HepG2 (cell line): ENCODE measurements at regions not wholly inside any gene's neighbourhood (a gene's known extent, or its start where the extent isn't known, plus 50 kb on each side); places are given as distances from the start of the nearest gene placed in this dataset.

Experiments
- ATAC-seq: fragments of 200-7000 bp; cut with Tn5 transposase; 3 replicates; pipeline ENCODE4 v1.9.1; 2020; ENCODE audit warnings: mild to moderate bottlenecking, moderate library complexity
- BruUV-seq: library from RNA; stranded (reverse); fragments of 400-500 nt; replicated peaks from 2 replicates; lab custom pipeline; 2021; lab: Mats Ljungman, UMichigan
- CTCF ChIA-PET: fragments of 300-600 bp; formaldehyde crosslinking; extraction: SDS; loops from one replicate; lab custom pipeline; 2021; ENCODE audit warnings: low total read pairs, inconsistent platforms, low intra/inter-chr PET ratio; lab: Yijun Ruan, JAX
- POLR2A ChIA-PET: fragments of 350-600 bp; sonication (Branson Sonifier 250); formaldehyde crosslinking; loops from one replicate; lab custom pipeline; 2020; ENCODE audit warnings: antibody characterized with exemption, inconsistent platforms; lab: Yijun Ruan, JAX
- DNase-seq: peaks from one replicate; pipeline ENCODE4 v3.0.0-alpha.2; 2015; ENCODE audit warnings: low spot score
- FAIRE-seq: peaks from 3 replicates; lab custom pipeline; 2011; peaks lifted over from hg19 to GRCh38; lab: Jason Lieb, UNC
- H2AFZ ChIP-seq: one replicate; pipeline ENCODE4 v1.6.1; 2011; ENCODE audit warnings: low read length, inconsistent platforms
- H3K27ac ChIP-seq: fragments of 300-600 bp; 3 replicates; pipeline ENCODE4 v1.8.0; 2011; ENCODE audit warnings: mixed run types, mild to moderate bottlenecking, mixed read lengths, low read length, inconsistent platforms; ENCODE audit not compliant: insufficient read depth; ENCODE audit errors: extremely low read length
- H3K27me3 ChIP-seq, 2 experiments: fragments of 200-600 bp in 1 of 2; 2 replicates in 1 of 2; 3 replicates in 1 of 2; pipeline versions ENCODE4 v1.6.0 to v1.8.0; 2011; ENCODE audit warnings: low read length in 2 of 2, mild to moderate bottlenecking in 2 of 2, moderate library complexity in 2 of 2, inconsistent platforms in 1 of 2; ENCODE audit not compliant: insufficient read depth in 2 of 2, control insufficient read depth in 1 of 2
- H3K36me3 ChIP-seq, 2 experiments: fragments of 200-600 bp in 1 of 2; replicated peaks in 1 of 2; 2 replicates in 1 of 2; 3 replicates in 1 of 2; pipeline versions ENCODE4 v1.5.1 to v1.8.0; 2011; ENCODE audit warnings: low read length in 2 of 2, inconsistent platforms in 1 of 2; ENCODE audit not compliant: insufficient read depth in 2 of 2, control insufficient read depth in 1 of 2
- H3K4me1 ChIP-seq: 2 replicates; pipeline ENCODE4 v1.5.1; 2012; ENCODE audit warnings: low read length, inconsistent platforms; ENCODE audit not compliant: insufficient read depth
- H3K4me2 ChIP-seq: 2 replicates; pipeline ENCODE4 v1.6.0; 2011; ENCODE audit warnings: low read depth, low read length, inconsistent platforms
- H3K4me3 ChIP-seq, 3 experiments: fragments of 200-600 bp in 1 of 3; sonication (generic), shearing (Covaris generic) in 1 of 3; replicated peaks in 1 of 3; 2 replicates each; pipeline ENCODE4 v1.5.1; 2011 to 2016; ENCODE audit warnings: low read length in 3 of 3, inconsistent platforms in 2 of 3, low read depth in 2 of 3, mild to moderate bottlenecking in 2 of 3, control low read depth in 1 of 3, mixed read lengths in 1 of 3; ENCODE audit not compliant: insufficient read depth in 1 of 3
- H3K79me2 ChIP-seq: one replicate; pipeline ENCODE4 v1.6.1; 2011; ENCODE audit warnings: low read length, inconsistent platforms; ENCODE audit not compliant: insufficient read depth
- H3K9ac ChIP-seq: 2 replicates; pipeline ENCODE4 v1.6.0; 2011; ENCODE audit warnings: mild to moderate bottlenecking, low read depth, low read length, inconsistent platforms; ENCODE audit not compliant: insufficient read depth
- H3K9me3 ChIP-seq: 2 replicates; pipeline ENCODE4 v1.5.1; 2012; ENCODE audit warnings: mild to moderate bottlenecking, low read length
- H4K20me1 ChIP-seq: 2 replicates; pipeline ENCODE4 v1.6.0; 2011; ENCODE audit warnings: inconsistent platforms, mild to moderate bottlenecking, low read length, moderate library complexity; ENCODE audit not compliant: insufficient read depth
- GABPB1 ChIP-seq: IDR thresholded peaks from 2 replicates; pipeline ENCODE4 v1.6.1; 2016; ENCODE audit warnings: mild to moderate bottlenecking, missing genetic modification reagents, moderate library complexity, missing compliant biosample characterization
- MTA3 ChIP-seq: sonication (generic); formaldehyde crosslinking; IDR thresholded peaks from 2 replicates; pipeline ENCODE4 v1.4.0; 2020; ENCODE audit warnings: missing genetic modification reagents
- NCOA5 ChIP-seq: sonication (generic); formaldehyde crosslinking; IDR thresholded peaks from 2 replicates; pipeline ENCODE4 v1.4.0; 2020; ENCODE audit warnings: missing genetic modification reagents
- NFKB2 ChIP-seq: sonication (generic); formaldehyde crosslinking; IDR thresholded peaks from 2 replicates; pipeline ENCODE4 v1.4.0; 2020; ENCODE audit warnings: missing genetic modification reagents, borderline replicate concordance
- PHF21A ChIP-seq: sonication (generic); formaldehyde crosslinking; IDR thresholded peaks from 2 replicates; pipeline ENCODE4 v1.5.0; 2020; ENCODE audit warnings: mild to moderate bottlenecking, missing genetic modification reagents
- TARDBP ChIP-seq: sonication (generic); formaldehyde crosslinking; IDR thresholded peaks from 2 replicates; pipeline ENCODE4 v1.8.0; 2022; ENCODE audit warnings: mild to moderate bottlenecking, missing genetic modification reagents
- TBX2 ChIP-seq: sonication (generic); formaldehyde crosslinking; IDR thresholded peaks from 2 replicates; pipeline ENCODE4 v1.5.0; 2020; ENCODE audit warnings: missing genetic modification reagents, mild to moderate bottlenecking, borderline replicate concordance
- TOPORS ChIP-seq: sonication (generic); formaldehyde crosslinking; IDR thresholded peaks from 2 replicates; pipeline ENCODE4 v1.8.0; 2023; ENCODE audit warnings: mild to moderate bottlenecking, missing genetic modification reagents
- ZBTB21 ChIP-seq: sonication (generic); formaldehyde crosslinking; IDR thresholded peaks from 2 replicates; pipeline ENCODE4 v1.4.0; 2020; ENCODE audit warnings: missing genetic modification reagents
- ZBTB42 ChIP-seq: sonication (generic); formaldehyde crosslinking; IDR thresholded peaks from 2 replicates; pipeline ENCODE4 v1.5.0; 2020; ENCODE audit warnings: mild to moderate bottlenecking, missing genetic modification reagents
- ZNF12 ChIP-seq: sonication (generic); formaldehyde crosslinking; IDR thresholded peaks from 2 replicates; pipeline ENCODE4 v1.5.0; 2020; ENCODE audit warnings: missing genetic modification reagents
- ZNF264 ChIP-seq: sonication (generic); formaldehyde crosslinking; IDR thresholded peaks from 2 replicates; pipeline ENCODE4 v1.4.0; 2020; ENCODE audit warnings: missing genetic modification reagents
- ZNF550 ChIP-seq: sonication (generic); formaldehyde crosslinking; IDR thresholded peaks from 2 replicates; pipeline ENCODE4 v1.4.0; 2020; ENCODE audit warnings: mild to moderate bottlenecking, missing genetic modification reagents, borderline replicate concordance
- ZNF792 ChIP-seq: IDR thresholded peaks from 2 replicates; pipeline ENCODE4 v1.6.1; 2016
- WGBS: methylation state at CpG from one replicate; pipeline ENCODE4 v1.1.6; 2017; ENCODE audit warnings: low lambda C conversion rate; 5-methylcytosine and 5-hydroxymethylcytosine counted together
- in situ Hi-C: cut with HindIII; loops from 2 replicates; pipeline ENCODE4 v1.10.0; 2017; ENCODE audit warnings: low pct_unique_long_range_greater_than_20kb; ENCODE audit not compliant: extremely low pct_ligation_motif_present
- intact Hi-C: fragments of 100-400 bp; cut with micrococcal nuclease; formaldehyde crosslinking; loops from one replicate; pipeline ENCODE4 v1.10.0; 2022; ENCODE audit not compliant: unreplicated experiment
- TF ChIP-seq, protein P1 (sequence below): sonication (generic); formaldehyde crosslinking; IDR thresholded peaks from 2 replicates; pipeline ENCODE4 v1.4.0; 2020; ENCODE audit warnings: missing genetic modification reagents, mild to moderate bottlenecking, borderline replicate concordance
- TF ChIP-seq, protein P2 (sequence below): sonication (generic); formaldehyde crosslinking; IDR thresholded peaks from 2 replicates; pipeline ENCODE4 v1.5.1; 2020; ENCODE audit warnings: missing genetic modification reagents, mild to moderate bottlenecking, borderline replicate concordance
- TF ChIP-seq, protein P3 (sequence below): sonication (generic); formaldehyde crosslinking; IDR thresholded peaks from 2 replicates; pipeline ENCODE4 v1.4.0; 2020; ENCODE audit warnings: mild to moderate bottlenecking, missing genetic modification reagents
- TF ChIP-seq, protein P4 (sequence below): sonication (generic); formaldehyde crosslinking; IDR thresholded peaks from 2 replicates; pipeline ENCODE4 v1.4.0; 2020; ENCODE audit warnings: mild to moderate bottlenecking, missing genetic modification reagents

DNA sequence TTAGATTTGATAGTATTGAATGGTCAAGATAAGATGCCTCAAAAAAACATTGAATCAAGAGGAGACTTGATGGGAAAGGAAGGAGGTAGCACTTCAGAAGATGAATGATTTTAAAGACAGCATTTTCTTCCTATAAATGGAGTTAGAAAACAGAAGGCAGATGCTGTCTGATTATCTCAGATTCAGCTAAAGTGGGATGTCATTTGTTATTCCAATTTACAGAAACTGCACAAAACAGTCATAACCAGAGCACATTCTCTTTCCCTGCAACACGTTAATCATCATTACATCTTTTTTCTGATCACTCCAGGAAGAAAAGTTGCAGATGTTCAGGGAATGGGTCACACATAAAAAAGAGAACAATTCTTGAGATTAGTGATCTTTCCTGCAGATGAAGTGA, 1141.8 kb downstream of the SI start:
- H3K4me3 ChIP-seq = no peak overlapping the region
- no peak overlapping the region for H3K27ac ChIP-seq
- in situ Hi-C loops (no loop called here), intact Hi-C loops (no loop called here)
- ATAC-seq = no peak
- no peak overlapping the region for H2AFZ ChIP-seq
- no peak for TF ChIP-seq GABPB1 (CRISPR knock-in tag)
- TF ChIP-seq MTA3 (CRISPR knock-in tag) = no peak
- TF ChIP-seq ZNF792 (CRISPR knock-in tag) = no peak
- TF ChIP-seq, protein P1, sequence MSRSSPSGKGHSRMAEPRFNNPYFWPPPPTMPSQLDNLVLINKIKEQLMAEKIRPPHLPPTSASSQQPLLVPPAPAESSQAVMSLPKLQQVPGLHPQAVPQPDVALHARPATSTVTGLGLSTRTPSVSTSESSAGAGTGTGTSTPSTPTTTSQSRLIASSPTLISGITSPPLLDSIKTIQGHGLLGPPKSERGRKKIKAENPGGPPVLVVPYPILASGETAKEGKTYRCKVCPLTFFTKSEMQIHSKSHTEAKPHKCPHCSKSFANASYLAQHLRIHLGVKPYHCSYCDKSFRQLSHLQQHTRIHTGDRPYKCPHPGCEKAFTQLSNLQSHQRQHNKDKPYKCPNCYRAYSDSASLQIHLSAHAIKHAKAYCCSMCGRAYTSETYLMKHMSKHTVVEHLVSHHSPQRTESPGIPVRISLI = no peak
- no peak for TF ChIP-seq TBX2
- TF ChIP-seq, all 625 proteins: peak for 0
- H3K4me1 ChIP-seq = no peaks in the 10 kb centered on the region
- CTCF ChIA-PET = no interaction called here
- H3K79me2 ChIP-seq = no peaks in the 10 kb centered on the region
- no peaks in the 10 kb centered on the region for H3K36me3 ChIP-seq
- WGBS = 3% methylated on average over 1 of the region's 1 CpG
- POLR2A ChIA-PET = no interaction called here
- H3K4me2 ChIP-seq = no peak overlapping the region
- no peaks in the 10 kb centered on the region for H3K9me3 ChIP-seq
- H3K27me3 ChIP-seq = no peaks in the 10 kb centered on the region
- no peak for DNase-seq
- no peaks in the 10 kb centered on the region for H4K20me1 ChIP-seq
- H3K9ac ChIP-seq = no peak overlapping the region
- FAIRE-seq = no peak
- no TSS peak for BruUV-seq

DNA sequence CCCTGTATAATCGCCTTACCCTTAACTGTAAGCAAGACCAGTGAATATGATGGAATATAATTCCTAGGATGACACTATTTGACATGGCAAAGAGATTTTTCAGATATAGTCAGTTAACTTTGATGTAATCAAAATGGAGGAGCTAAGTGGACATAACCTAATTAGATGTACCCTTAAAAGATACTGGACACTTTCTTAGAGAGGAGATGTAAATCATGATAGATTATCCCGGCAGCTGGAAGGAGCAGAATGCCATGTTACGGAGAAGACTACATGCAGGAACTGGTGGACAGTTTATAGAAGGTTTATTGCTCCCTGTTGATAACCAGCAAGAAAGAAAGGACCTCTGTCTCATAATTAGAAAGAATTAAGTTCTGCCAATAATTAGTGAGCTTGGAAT, 1142.9 kb downstream of the SI start:
- Histone ChIP-seq H3K27ac (no peak overlapping the region), H3K4me2 (no peak overlapping the region), H3K9me3 (no peaks in the 10 kb centered on the region), H3K79me2 (no peaks in the 10 kb centered on the region), H4K20me1 (no peaks in the 10 kb centered on the region), H3K9ac (no peak overlapping the region), H3K27me3 (no peaks in the 10 kb centered on the region), H2AFZ (no peak overlapping the region), H3K4me1 (no peaks in the 10 kb centered on the region), H3K36me3 (no peaks in the 10 kb centered on the region), H3K4me3 (no peak overlapping the region)
- POLR2A ChIA-PET = no interaction called here
- intact Hi-C loops (no loop called here), in situ Hi-C loops (no loop called here)
- WGBS = 7% methylated on average over 3 of the region's 3 CpGs
- no TSS peak for BruUV-seq
- no peak for ATAC-seq
- no peak for DNase-seq
- FAIRE-seq = no peak
- CTCF ChIA-PET = no interaction called here
- no peak for TF ChIP-seq PHF21A
- TF ChIP-seq ZNF550 = no peak
- TF ChIP-seq ZBTB42 (CRISPR knock-in tag) = no peak
- TF ChIP-seq, protein P2, sequence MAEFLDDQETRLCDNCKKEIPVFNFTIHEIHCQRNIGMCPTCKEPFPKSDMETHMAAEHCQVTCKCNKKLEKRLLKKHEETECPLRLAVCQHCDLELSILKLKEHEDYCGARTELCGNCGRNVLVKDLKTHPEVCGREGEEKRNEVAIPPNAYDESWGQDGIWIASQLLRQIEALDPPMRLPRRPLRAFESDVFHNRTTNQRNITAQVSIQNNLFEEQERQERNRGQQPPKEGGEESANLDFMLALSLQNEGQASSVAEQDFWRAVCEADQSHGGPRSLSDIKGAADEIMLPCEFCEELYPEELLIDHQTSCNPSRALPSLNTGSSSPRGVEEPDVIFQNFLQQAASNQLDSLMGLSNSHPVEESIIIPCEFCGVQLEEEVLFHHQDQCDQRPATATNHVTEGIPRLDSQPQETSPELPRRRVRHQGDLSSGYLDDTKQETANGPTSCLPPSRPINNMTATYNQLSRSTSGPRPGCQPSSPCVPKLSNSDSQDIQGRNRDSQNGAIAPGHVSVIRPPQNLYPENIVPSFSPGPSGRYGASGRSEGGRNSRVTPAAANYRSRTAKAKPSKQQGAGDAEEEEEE = no peak
- TF ChIP-seq, protein P3, sequence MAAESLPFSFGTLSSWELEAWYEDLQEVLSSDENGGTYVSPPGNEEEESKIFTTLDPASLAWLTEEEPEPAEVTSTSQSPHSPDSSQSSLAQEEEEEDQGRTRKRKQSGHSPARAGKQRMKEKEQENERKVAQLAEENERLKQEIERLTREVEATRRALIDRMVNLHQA = no peak
- no peak for TF ChIP-seq NFKB2 (CRISPR knock-in tag)
- TF ChIP-seq ZNF264 = no peak
- TF ChIP-seq TARDBP (CRISPR knock-in tag) = no peak
- TF ChIP-seq TOPORS = no peak
- TF ChIP-seq ZBTB21 (CRISPR knock-in tag) = no peak
- TF ChIP-seq, protein P4, sequence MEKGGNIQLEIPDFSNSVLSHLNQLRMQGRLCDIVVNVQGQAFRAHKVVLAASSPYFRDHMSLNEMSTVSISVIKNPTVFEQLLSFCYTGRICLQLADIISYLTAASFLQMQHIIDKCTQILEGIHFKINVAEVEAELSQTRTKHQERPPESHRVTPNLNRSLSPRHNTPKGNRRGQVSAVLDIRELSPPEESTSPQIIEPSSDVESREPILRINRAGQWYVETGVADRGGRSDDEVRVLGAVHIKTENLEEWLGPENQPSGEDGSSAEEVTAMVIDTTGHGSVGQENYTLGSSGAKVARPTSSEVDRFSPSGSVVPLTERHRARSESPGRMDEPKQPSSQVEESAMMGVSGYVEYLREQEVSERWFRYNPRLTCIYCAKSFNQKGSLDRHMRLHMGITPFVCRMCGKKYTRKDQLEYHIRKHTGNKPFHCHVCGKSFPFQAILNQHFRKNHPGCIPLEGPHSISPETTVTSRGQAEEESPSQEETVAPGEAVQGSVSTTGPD (CRISPR knock-in tag) = no peak
- TF ChIP-seq NCOA5 (CRISPR knock-in tag) = no peak
- no peak for TF ChIP-seq ZNF12
